ENCODE measurements at regions not wholly inside any gene's neighbourhood (a gene's known extent, or its start where the extent isn't known, plus 50 kb on each side); places are given as distances from the start of the nearest gene placed in this dataset.
"Not testable (repeated sequence)": the region's sequence is repeated elsewhere in the genome, so short reads cannot be mapped to it uniquely, and the experiment has no call there.

- no peaks in the 10 kb centered on the region for H3K9me3 ChIP-seq (ENCODE audit: control insufficient read depth, low read length)
- no CpG with 5 or more reads among the region's 1 CpG for WGBS, 2 experiments (ENCODE audit: insufficient coverage in 2 of 2)
- H3K4me1 ChIP-seq (ENCODE audit: control insufficient read depth, insufficient read depth, low read length, poor library complexity, severe bottlenecking) = no peaks in the 10 kb centered on the region
- H3K4me3 ChIP-seq (ENCODE audit: extremely low read depth, insufficient read depth, low read length, poor library complexity, severe bottlenecking) = no peak overlapping the region
- H3K27ac ChIP-seq (ENCODE audit: low read depth, low read length, severe bottlenecking) = no peak overlapping the region
- no peaks in the 10 kb centered on the region for H3K36me3 ChIP-seq (ENCODE audit: control insufficient read depth, insufficient read depth, low read length)
These were observed 165.4 kb upstream of the PCDH9 start for GRCh38 chr13:67395577-67395976.

- no peak overlapping the region for H3K4me3 ChIP-seq (ENCODE audit: extremely low read depth, insufficient read depth, low read length, poor library complexity, severe bottlenecking)
- no peaks in the 10 kb centered on the region for H3K36me3 ChIP-seq (ENCODE audit: control insufficient read depth, insufficient read depth, low read length)
- H3K27ac ChIP-seq (ENCODE audit: low read depth, low read length, severe bottlenecking) = no peak overlapping the region
- H3K4me1 ChIP-seq (ENCODE audit: control insufficient read depth, insufficient read depth, low read length, poor library complexity, severe bottlenecking) = no peaks in the 10 kb centered on the region
- H3K9me3 ChIP-seq (ENCODE audit: control insufficient read depth, low read length) = no peaks in the 10 kb centered on the region
These were observed 161.9 kb upstream of the PCDH9 start for GRCh38 chr13:67392014-67392413.

- H3K9me3 ChIP-seq (ENCODE audit: control insufficient read depth, low read length) = no peaks in the 10 kb centered on the region
- WGBS, 2 experiments (ENCODE audit: insufficient coverage in 2 of 2) = 100% methylated on average over 1 of the region's 2 CpGs; no CpG with 5 or more reads in 1 of the 2 experiments
- H3K27ac ChIP-seq (ENCODE audit: low read depth, low read length, severe bottlenecking) = no peak overlapping the region
- H3K36me3 ChIP-seq (ENCODE audit: control insufficient read depth, insufficient read depth, low read length) = no peaks in the 10 kb centered on the region
- no peaks in the 10 kb centered on the region for H3K4me1 ChIP-seq (ENCODE audit: control insufficient read depth, insufficient read depth, low read length, poor library complexity, severe bottlenecking)
- H3K4me3 ChIP-seq (ENCODE audit: extremely low read depth, insufficient read depth, low read length, poor library complexity, severe bottlenecking) = no peak overlapping the region
These were observed 160.4 kb upstream of the PCDH9 start for GRCh38 chr13:67390462-67391086.

- no peaks in the 10 kb centered on the region for H3K4me1 ChIP-seq (ENCODE audit: control insufficient read depth, insufficient read depth, low read length, poor library complexity, severe bottlenecking)
These were observed 159.0 kb upstream of the PCDH9 start for GRCh38 chr13:67389171-67389570.

GRCh38 chr13:67383109-67383757, 153.1 kb upstream of the PCDH9 start:
- WGBS, 2 experiments (ENCODE audit: insufficient coverage in 2 of 2) = 85 to 98% methylated on average over 6 to 7 of the region's 7 CpGs
- not testable (repeated sequence) for H3K36me3 ChIP-seq (ENCODE audit: control insufficient read depth, insufficient read depth, low read length); H3K4me1 ChIP-seq (ENCODE audit: control insufficient read depth, insufficient read depth, low read length, poor library complexity, severe bottlenecking); H3K9me3 ChIP-seq (ENCODE audit: control insufficient read depth, low read length); H3K27ac ChIP-seq (ENCODE audit: low read depth, low read length, severe bottlenecking); H3K4me3 ChIP-seq (ENCODE audit: extremely low read depth, insufficient read depth, low read length, poor library complexity, severe bottlenecking)

More at GRCh38 chr13:67389171-67389570, 159.0 kb upstream of the PCDH9 start:
- no CpG with 5 or more reads among the region's 3 CpGs for WGBS, 2 experiments (ENCODE audit: insufficient coverage in 2 of 2)
- H3K9me3 ChIP-seq (ENCODE audit: control insufficient read depth, low read length) = no peaks in the 10 kb centered on the region
- no peak overlapping the region for H3K27ac ChIP-seq (ENCODE audit: low read depth, low read length, severe bottlenecking)
- no peak overlapping the region for H3K4me3 ChIP-seq (ENCODE audit: extremely low read depth, insufficient read depth, low read length, poor library complexity, severe bottlenecking)
- H3K36me3 ChIP-seq (ENCODE audit: control insufficient read depth, insufficient read depth, low read length) = no peaks in the 10 kb centered on the region

- no peaks in the 10 kb centered on the region for H3K4me1 ChIP-seq (ENCODE audit: control insufficient read depth, insufficient read depth, low read length, poor library complexity, severe bottlenecking)
- no peak overlapping the region for H3K4me3 ChIP-seq (ENCODE audit: extremely low read depth, insufficient read depth, low read length, poor library complexity, severe bottlenecking)
- no peaks in the 10 kb centered on the region for H3K36me3 ChIP-seq (ENCODE audit: control insufficient read depth, insufficient read depth, low read length)
- whole genome bisulfite sequencing, 2 experiments (ENCODE audit: insufficient coverage in 2 of 2) = 60% methylated on average over 1 of the region's 1 CpG; no CpG with 5 or more reads in 1 of the 2 experiments
- no peak overlapping the region for H3K27ac ChIP-seq (ENCODE audit: low read depth, low read length, severe bottlenecking)
- H3K9me3 ChIP-seq (ENCODE audit: control insufficient read depth, low read length) = no peaks in the 10 kb centered on the region
These were observed 147.8 kb upstream of the PCDH9 start for GRCh38 chr13:67377919-67378318.

- H3K4me1 ChIP-seq (ENCODE audit: control insufficient read depth, insufficient read depth, low read length, poor library complexity, severe bottlenecking) = peaks cover 3% of the 10 kb centered on the region
- no peaks in the 10 kb centered on the region for H3K36me3 ChIP-seq (ENCODE audit: control insufficient read depth, insufficient read depth, low read length)
- no CpG with 5 or more reads among the region's 1 CpG for WGBS, 2 experiments (ENCODE audit: insufficient coverage in 2 of 2)
- H3K9me3 ChIP-seq (ENCODE audit: control insufficient read depth, low read length) = no peaks in the 10 kb centered on the region
- H3K27ac ChIP-seq (ENCODE audit: low read depth, low read length, severe bottlenecking) = no peak overlapping the region
- no peak overlapping the region for H3K4me3 ChIP-seq (ENCODE audit: extremely low read depth, insufficient read depth, low read length, poor library complexity, severe bottlenecking)
These were observed 144.3 kb upstream of the PCDH9 start for GRCh38 chr13:67374391-67374790.

- Histone ChIP-seq H3K27ac (ENCODE audit: low read depth, low read length, severe bottlenecking) (no peak overlapping the region), H3K4me3 (ENCODE audit: extremely low read depth, insufficient read depth, low read length, poor library complexity, severe bottlenecking) (no peak overlapping the region)
- WGBS, 2 experiments (ENCODE audit: insufficient coverage in 2 of 2) = no CpG with 5 or more reads among the region's 1 CpG
These were observed 142.8 kb upstream of the PCDH9 start for GRCh38 chr13:67372868-67373464.

GRCh38 chr13:67369895-67370660, 139.9 kb upstream of the PCDH9 start:
- Histone ChIP-seq H3K4me3 (ENCODE audit: extremely low read depth, insufficient read depth, low read length, poor library complexity, severe bottlenecking) (no peak overlapping the region), H3K27ac (ENCODE audit: low read depth, low read length, severe bottlenecking) (no peak overlapping the region), H3K36me3 (ENCODE audit: control insufficient read depth, insufficient read depth, low read length) (no peaks in the 10 kb centered on the region), H3K9me3 (ENCODE audit: control insufficient read depth, low read length) (no peaks in the 10 kb centered on the region), H3K4me1 (ENCODE audit: control insufficient read depth, insufficient read depth, low read length, poor library complexity, severe bottlenecking) (peaks cover 6% of the 10 kb centered on the region)
- WGBS, 2 experiments (ENCODE audit: insufficient coverage in 2 of 2) = no CpG with 5 or more reads among the region's 6 CpGs

More at GRCh38 chr13:67372868-67373464, 142.8 kb upstream of the PCDH9 start:
- Histone ChIP-seq H3K9me3 (ENCODE audit: control insufficient read depth, low read length) (no peaks in the 10 kb centered on the region), H3K36me3 (ENCODE audit: control insufficient read depth, insufficient read depth, low read length) (no peaks in the 10 kb centered on the region), H3K4me1 (ENCODE audit: control insufficient read depth, insufficient read depth, low read length, poor library complexity, severe bottlenecking) (peaks cover 6% of the 10 kb centered on the region)

- H3K4me3 ChIP-seq (ENCODE audit: extremely low read depth, insufficient read depth, low read length, poor library complexity, severe bottlenecking) = no peak overlapping the region
- WGBS, 2 experiments (ENCODE audit: insufficient coverage in 2 of 2) = 88% methylated on average over 1 of the region's 1 CpG; no CpG with 5 or more reads in 1 of the 2 experiments
- H3K4me1 ChIP-seq (ENCODE audit: control insufficient read depth, insufficient read depth, low read length, poor library complexity, severe bottlenecking) = peaks cover 6% of the 10 kb centered on the region
- H3K27ac ChIP-seq (ENCODE audit: low read depth, low read length, severe bottlenecking) = no peak overlapping the region
- H3K9me3 ChIP-seq (ENCODE audit: control insufficient read depth, low read length) = no peaks in the 10 kb centered on the region
- H3K36me3 ChIP-seq (ENCODE audit: control insufficient read depth, insufficient read depth, low read length) = no peaks in the 10 kb centered on the region
These were observed 137.3 kb upstream of the PCDH9 start for GRCh38 chr13:67367399-67367798.

Measured in mesodermal cell (in vitro differentiated cells).